ENCODE measurements at regions not wholly inside any gene's neighbourhood (a gene's known extent, or its start where the extent isn't known, plus 50 kb on each side); places are given as distances from the start of the nearest gene placed in this dataset.

DNA sequence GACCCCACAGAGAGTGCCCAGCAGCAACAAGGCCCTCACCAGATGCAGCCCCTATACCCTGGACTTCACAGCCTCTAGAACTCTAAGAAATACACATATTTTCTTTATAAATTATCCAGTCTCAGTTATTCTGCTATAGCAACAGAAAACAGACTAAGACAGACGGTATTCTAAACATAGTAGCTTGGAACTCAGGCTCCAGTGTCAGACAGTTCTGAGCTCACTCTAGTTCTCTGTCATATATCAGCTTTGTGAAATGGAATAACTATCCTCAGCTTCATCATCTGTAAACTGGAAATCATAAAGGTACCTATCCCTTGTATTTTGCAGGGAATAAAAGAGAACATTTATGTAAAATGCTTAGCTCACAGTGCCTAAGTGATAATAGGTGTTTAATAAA lies 127.4 kb downstream of the GLUL start:
- no peak overlapping the region for H3K27ac ChIP-seq
- intact Hi-C loops (cut with DNase I): no loop called here
- DNase-seq: no peak
- no peaks in the 10 kb centered on the region for H3K9me3 ChIP-seq (replicated peaks in 1 of 3)
- peaks cover 0 to 4% of the 10 kb centered on the region in 2 donors for H3K4me1 ChIP-seq (replicated peaks in 1 of 2)
- no peak for TF ChIP-seq CTCF (IDR thresholded peaks at IDR 0.05)
- no peak for TF ChIP-seq POLR2A (IDR thresholded peaks at IDR 0.05)
- H3K36me3 ChIP-seq (replicated peaks in 1 of 2): no peaks in the 10 kb centered on the region
- H3K4me3 ChIP-seq: no peak overlapping the region
- 21 to 95% (median 90%) methylated on average over 1 of the region's 1 CpG for WGBS, 4 donors
- no peaks in the 10 kb centered on the region for H3K27me3 ChIP-seq

DNA sequence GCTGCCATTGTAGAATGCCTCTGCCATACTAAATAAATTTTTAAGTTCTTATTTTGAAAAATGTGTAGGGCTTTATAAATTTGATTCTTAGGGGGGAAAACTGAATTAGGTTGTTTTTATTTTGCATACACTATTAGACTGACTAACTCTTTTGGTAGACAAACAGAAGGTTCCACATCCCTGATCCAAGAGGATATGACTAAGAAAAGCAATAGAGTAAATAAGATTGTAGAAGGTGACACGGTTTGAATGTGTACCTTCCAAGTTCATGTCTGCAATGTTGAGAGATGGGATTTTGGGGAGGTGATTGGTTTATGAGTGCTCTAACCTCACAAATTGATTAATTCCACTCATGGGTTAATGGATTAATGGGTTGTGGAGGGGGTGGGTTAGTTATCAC lies 127.9 kb downstream of the GLUL start:
- H3K36me3 ChIP-seq (replicated peaks in 1 of 2): no peaks in the 10 kb centered on the region
- 53 to 79% (median 55%) methylated on average over 1 of the region's 1 CpG for WGBS, 4 donors
- H3K9me3 ChIP-seq (replicated peaks in 1 of 3): no peaks in the 10 kb centered on the region
- TF ChIP-seq POLR2A (IDR thresholded peaks at IDR 0.05) (no peak), CTCF (IDR thresholded peaks at IDR 0.05) (no peak)
- H3K27me3 ChIP-seq: no peaks in the 10 kb centered on the region
- no peak for DNase-seq
- H3K4me3 ChIP-seq: no peak overlapping the region
- intact Hi-C loops (cut with DNase I): no loop called here
- H3K4me1 ChIP-seq (replicated peaks in 1 of 2): peaks cover 0 to 9% of the 10 kb centered on the region in 2 donors
- H3K27ac ChIP-seq: no peak overlapping the region

GRCh38 chr1:182262425-182262824 lies 129.2 kb downstream of the GLUL start:
- 58 to 84% (median 68%) methylated on average over 1 of the region's 1 CpG for WGBS, 4 donors
- Histone ChIP-seq H3K36me3 (replicated peaks in 1 of 2) (no peaks in the 10 kb centered on the region), H3K4me3 (no peak overlapping the region), H3K27ac (no peak overlapping the region), H3K4me1 (replicated peaks in 1 of 2) (peaks cover 0 to 9% of the 10 kb centered on the region in 2 donors), H3K9me3 (replicated peaks in 1 of 3) (no peaks in the 10 kb centered on the region), H3K27me3 (no peaks in the 10 kb centered on the region)
- DNase-seq: no peak
- TF ChIP-seq POLR2A (IDR thresholded peaks at IDR 0.05): no peak
- TF ChIP-seq CTCF (IDR thresholded peaks at IDR 0.05): no peak
- intact Hi-C loops (cut with DNase I): no loop called here

DNA sequence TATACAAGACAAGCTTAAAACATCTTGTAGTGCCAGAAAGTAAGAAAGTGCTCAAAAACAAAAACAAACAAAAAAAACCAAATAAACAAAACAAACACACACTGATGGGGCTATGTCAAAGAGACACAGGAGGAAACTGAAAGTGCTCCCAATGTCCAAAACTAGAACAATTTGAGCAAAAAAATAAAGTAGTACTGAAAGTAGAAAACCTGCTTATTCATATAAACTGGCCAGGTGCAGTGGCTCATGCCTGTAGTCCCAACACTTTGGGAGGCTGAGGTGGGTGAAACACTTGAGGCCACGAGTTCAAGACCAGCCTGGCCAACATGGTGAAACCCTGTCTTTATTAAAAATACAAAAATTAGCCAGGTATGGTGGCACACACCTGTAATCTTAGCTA lies 129.9 kb downstream of the GLUL start:
- 57 to 92% (median 72%) methylated on average over 1 of the region's 1 CpG for WGBS, 4 donors

More for the DNA sequence above, 129.9 kb downstream of the GLUL start:
- intact Hi-C loops (cut with DNase I): no loop called here
- H3K27ac ChIP-seq: no peak overlapping the region
- no peak for DNase-seq
- H3K9me3 ChIP-seq (replicated peaks in 1 of 3): no peaks in the 10 kb centered on the region
- peaks cover 0 to 9% of the 10 kb centered on the region in 2 donors for H3K4me1 ChIP-seq (replicated peaks in 1 of 2)
- H3K27me3 ChIP-seq: no peaks in the 10 kb centered on the region
- H3K4me3 ChIP-seq: no peak overlapping the region
- no peak for TF ChIP-seq CTCF (IDR thresholded peaks at IDR 0.05)
- TF ChIP-seq POLR2A (IDR thresholded peaks at IDR 0.05): no peak
- H3K36me3 ChIP-seq (replicated peaks in 1 of 2): no peaks in the 10 kb centered on the region
